Testis (tissue), 2 donors: ENCODE measurements at regions not wholly inside any gene's neighbourhood (a gene's known extent, or its start where the extent isn't known, plus 50 kb on each side); places are given as distances from the start of the nearest gene placed in this dataset.

Source experiments
- DNase-seq: peaks from one replicate; pipeline ENCODE4 v3.0.0-alpha.2; 2019
- H3K27ac ChIP-seq, 2 donors: fragments of 200-600 bp; sonication (generic); one replicate each; pipeline ENCODE4 v1.5.1; 2019
- H3K27me3 ChIP-seq: fragments of 200-600 bp; sonication (generic); one replicate; pipeline ENCODE4 v1.5.1; 2019
- H3K36me3 ChIP-seq: fragments of 200-600 bp; sonication (generic); one replicate; pipeline ENCODE4 v1.5.1; 2017; ENCODE audit warnings: low read depth; ENCODE audit errors: missing control alignments
- H3K4me1 ChIP-seq: fragments of 200-600 bp; sonication (generic); one replicate; pipeline ENCODE4 v1.5.1; 2019
- H3K4me3 ChIP-seq, 2 donors: fragments of 200-600 bp; sonication (generic); one replicate each; pipeline ENCODE4 v1.5.1; 2017 to 2019
- H3K9me3 ChIP-seq: fragments of 200-600 bp; sonication (generic); one replicate; pipeline ENCODE4 v1.5.1; 2017
- POLR2A ChIP-seq: fragments of 450-650 bp; IDR thresholded peaks from one replicate; pipeline ENCODE4 v1.6.1; 2017; ENCODE audit warnings: antibody characterized with exemption, mild to moderate bottlenecking, moderate library complexity
- WGBS, 2 donors: methylation state at CpG; one replicate each; pipeline ENCODE4 v1.1.5; 2018; 5-methylcytosine and 5-hydroxymethylcytosine counted together
- intact Hi-C: fragments of 100-400 bp; cut with DNase I; formaldehyde crosslinking; loops from one replicate; pipeline ENCODE4 v1.15.1; 2023; ENCODE audit warnings: low total_unique reads
- TF ChIP-seq, protein P1 (sequence below), 3 experiments: fragments of 450-650 bp in 2 of 3; fragments of 200-600 bp in 1 of 3; sonication (generic) in 1 of 3; IDR thresholded peaks; one replicate each; pipeline ENCODE4 v1.5.1; 2016 to 2019; ENCODE audit warnings: antibody characterized with exemption in 3 of 3, mild to moderate bottlenecking in 2 of 3, moderate library complexity in 1 of 3

GRCh38 chr9:105963343-105964099 lies 269.2 kb downstream of the TMEM38B start:
- Histone ChIP-seq H3K27ac (no peak overlapping the region), H3K9me3 (no peaks in the 10 kb centered on the region), H3K27me3 (no peaks in the 10 kb centered on the region), H3K36me3 (no peaks in the 10 kb centered on the region), H3K4me3 (no peak overlapping the region), H3K4me1 (no peaks in the 10 kb centered on the region)
- no peak for DNase-seq
- intact Hi-C loops: no loop called here
- TF ChIP-seq, protein P1, sequence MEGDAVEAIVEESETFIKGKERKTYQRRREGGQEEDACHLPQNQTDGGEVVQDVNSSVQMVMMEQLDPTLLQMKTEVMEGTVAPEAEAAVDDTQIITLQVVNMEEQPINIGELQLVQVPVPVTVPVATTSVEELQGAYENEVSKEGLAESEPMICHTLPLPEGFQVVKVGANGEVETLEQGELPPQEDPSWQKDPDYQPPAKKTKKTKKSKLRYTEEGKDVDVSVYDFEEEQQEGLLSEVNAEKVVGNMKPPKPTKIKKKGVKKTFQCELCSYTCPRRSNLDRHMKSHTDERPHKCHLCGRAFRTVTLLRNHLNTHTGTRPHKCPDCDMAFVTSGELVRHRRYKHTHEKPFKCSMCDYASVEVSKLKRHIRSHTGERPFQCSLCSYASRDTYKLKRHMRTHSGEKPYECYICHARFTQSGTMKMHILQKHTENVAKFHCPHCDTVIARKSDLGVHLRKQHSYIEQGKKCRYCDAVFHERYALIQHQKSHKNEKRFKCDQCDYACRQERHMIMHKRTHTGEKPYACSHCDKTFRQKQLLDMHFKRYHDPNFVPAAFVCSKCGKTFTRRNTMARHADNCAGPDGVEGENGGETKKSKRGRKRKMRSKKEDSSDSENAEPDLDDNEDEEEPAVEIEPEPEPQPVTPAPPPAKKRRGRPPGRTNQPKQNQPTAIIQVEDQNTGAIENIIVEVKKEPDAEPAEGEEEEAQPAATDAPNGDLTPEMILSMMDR (IDR thresholded peaks at IDR 0.05): no peak
- no peak for TF ChIP-seq POLR2A
- 65 to 69% methylated on average over 4 of the region's 4 CpGs for WGBS, 2 donors

DNA sequence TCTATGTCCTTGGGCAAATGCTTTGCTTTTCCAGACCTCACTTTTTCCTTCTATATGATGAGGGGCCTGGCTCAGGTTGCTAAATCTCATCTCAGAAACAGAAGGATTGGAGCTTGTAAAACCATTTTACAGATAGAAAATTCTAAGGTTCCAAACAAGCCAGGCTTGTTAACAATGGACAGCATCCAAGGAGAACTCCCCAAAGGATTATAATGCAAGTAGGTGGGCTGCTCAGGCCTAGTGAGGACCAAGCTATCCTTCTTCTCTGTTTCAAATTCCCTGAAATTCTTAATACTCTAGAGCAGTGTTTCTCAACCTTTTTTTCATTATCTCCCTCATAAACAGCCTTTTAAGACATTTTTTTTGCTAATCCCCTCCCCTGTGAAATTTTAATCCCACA lies 269.8 kb downstream of the TMEM38B start:
- Histone ChIP-seq H3K9me3 (no peaks in the 10 kb centered on the region), H3K4me3 (no peak overlapping the region), H3K27me3 (no peaks in the 10 kb centered on the region), H3K36me3 (no peaks in the 10 kb centered on the region), H3K27ac (no peak overlapping the region), H3K4me1 (no peaks in the 10 kb centered on the region)
- no peak for DNase-seq
- intact Hi-C loops: no loop called here
- TF ChIP-seq POLR2A: no peak
- TF ChIP-seq, protein P1 (IDR thresholded peaks at IDR 0.05): no peak

GRCh38 chr9:105966834-105967233 lies 272.5 kb downstream of the TMEM38B start:
- intact Hi-C loops: no loop called here
- H3K9me3 ChIP-seq: no peaks in the 10 kb centered on the region
- no peak for DNase-seq
- H3K36me3 ChIP-seq: no peaks in the 10 kb centered on the region
- no peaks in the 10 kb centered on the region for H3K4me1 ChIP-seq
- 69 to 83% methylated on average over 1 of the region's 1 CpG for WGBS, 2 donors
- H3K4me3 ChIP-seq: no peak overlapping the region
- no peak overlapping the region for H3K27ac ChIP-seq
- no peaks in the 10 kb centered on the region for H3K27me3 ChIP-seq
- no peak for TF ChIP-seq POLR2A
- TF ChIP-seq, protein P1 (IDR thresholded peaks at IDR 0.05): no peak

- Histone ChIP-seq H3K9me3 (no peaks in the 10 kb centered on the region), H3K27me3 (no peaks in the 10 kb centered on the region), H3K27ac (no peak overlapping the region), H3K4me1 (no peaks in the 10 kb centered on the region), H3K36me3 (no peaks in the 10 kb centered on the region), H3K4me3 (no peak overlapping the region)
- no peak for DNase-seq
- 36 to 81% methylated on average over 1 of the region's 1 CpG for WGBS, 2 donors
- TF ChIP-seq, protein P1 (IDR thresholded peaks at IDR 0.05): no peak
- TF ChIP-seq POLR2A: no peak
- intact Hi-C loops: no loop called here
Measured at GRCh38 chr9:105967248-105967647, 272.9 kb downstream of the TMEM38B start.

DNA sequence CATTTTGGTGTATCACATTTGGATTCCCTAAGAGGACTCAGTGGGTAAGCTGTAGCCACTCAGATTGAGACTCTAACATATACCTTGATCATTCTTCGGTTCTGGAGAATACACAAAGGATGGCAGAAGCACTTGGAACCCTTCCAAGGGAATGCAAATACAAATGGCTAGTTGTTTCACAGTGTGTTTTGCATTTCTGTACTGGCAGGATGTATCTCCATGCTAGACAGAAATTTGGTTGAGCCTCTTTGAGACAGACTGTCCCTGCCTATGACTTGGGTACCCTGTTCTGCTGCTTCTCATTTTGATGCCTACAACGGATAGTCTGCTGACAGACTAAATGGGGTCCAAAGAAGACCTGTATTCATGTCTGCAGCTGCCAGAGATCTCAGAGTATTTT lies 273.5 kb downstream of the TMEM38B start:
- DNase-seq: no peak
- Histone ChIP-seq H3K27ac (no peak overlapping the region), H3K27me3 (no peaks in the 10 kb centered on the region), H3K4me1 (no peaks in the 10 kb centered on the region), H3K36me3 (no peaks in the 10 kb centered on the region), H3K9me3 (no peaks in the 10 kb centered on the region), H3K4me3 (no peak overlapping the region)
- TF ChIP-seq, protein P1 (IDR thresholded peaks at IDR 0.05): no peak
- TF ChIP-seq POLR2A: no peak
- intact Hi-C loops: no loop called here
- 80 to 83% methylated on average over 2 of the region's 2 CpGs for WGBS, 2 donors
